ENCODE measurements at regions not wholly inside any gene's neighbourhood (a gene's known extent, or its start where the extent isn't known, plus 50 kb on each side); places are given as distances from the start of the nearest gene placed in this dataset.

DNA sequence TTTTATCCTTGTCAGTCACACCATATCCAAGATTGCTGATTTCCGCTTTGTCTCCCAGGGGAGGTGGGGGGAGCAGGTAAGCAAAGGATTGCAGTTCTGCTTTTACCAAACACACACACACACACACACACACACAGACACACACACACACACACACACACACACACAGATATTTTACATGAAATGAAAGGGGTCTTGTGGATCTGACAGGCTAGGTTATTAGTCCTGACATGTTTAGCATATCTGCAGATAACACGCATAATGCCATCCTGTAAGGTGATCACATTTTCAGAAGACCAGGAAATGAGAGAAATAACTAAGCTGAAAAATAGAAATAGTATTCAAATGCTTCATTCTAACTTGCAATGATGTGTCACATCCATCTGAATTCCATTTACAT, 1113.3 kb downstream of the CDH8 start:
- intact Hi-C loops (cut with DNase I; ENCODE audit: low total_unique reads) = no loop called here
- TF ChIP-seq, protein P1, sequence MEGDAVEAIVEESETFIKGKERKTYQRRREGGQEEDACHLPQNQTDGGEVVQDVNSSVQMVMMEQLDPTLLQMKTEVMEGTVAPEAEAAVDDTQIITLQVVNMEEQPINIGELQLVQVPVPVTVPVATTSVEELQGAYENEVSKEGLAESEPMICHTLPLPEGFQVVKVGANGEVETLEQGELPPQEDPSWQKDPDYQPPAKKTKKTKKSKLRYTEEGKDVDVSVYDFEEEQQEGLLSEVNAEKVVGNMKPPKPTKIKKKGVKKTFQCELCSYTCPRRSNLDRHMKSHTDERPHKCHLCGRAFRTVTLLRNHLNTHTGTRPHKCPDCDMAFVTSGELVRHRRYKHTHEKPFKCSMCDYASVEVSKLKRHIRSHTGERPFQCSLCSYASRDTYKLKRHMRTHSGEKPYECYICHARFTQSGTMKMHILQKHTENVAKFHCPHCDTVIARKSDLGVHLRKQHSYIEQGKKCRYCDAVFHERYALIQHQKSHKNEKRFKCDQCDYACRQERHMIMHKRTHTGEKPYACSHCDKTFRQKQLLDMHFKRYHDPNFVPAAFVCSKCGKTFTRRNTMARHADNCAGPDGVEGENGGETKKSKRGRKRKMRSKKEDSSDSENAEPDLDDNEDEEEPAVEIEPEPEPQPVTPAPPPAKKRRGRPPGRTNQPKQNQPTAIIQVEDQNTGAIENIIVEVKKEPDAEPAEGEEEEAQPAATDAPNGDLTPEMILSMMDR (IDR thresholded peaks at IDR 0.05 in 4 of 5, conservative IDR thresholded peaks at IDR 0.05 in 1 of 5) = no peak
- TF ChIP-seq POLR2A (IDR thresholded peaks at IDR 0.05) = no peak
- no peak overlapping the region for H3K27ac ChIP-seq

DNA sequence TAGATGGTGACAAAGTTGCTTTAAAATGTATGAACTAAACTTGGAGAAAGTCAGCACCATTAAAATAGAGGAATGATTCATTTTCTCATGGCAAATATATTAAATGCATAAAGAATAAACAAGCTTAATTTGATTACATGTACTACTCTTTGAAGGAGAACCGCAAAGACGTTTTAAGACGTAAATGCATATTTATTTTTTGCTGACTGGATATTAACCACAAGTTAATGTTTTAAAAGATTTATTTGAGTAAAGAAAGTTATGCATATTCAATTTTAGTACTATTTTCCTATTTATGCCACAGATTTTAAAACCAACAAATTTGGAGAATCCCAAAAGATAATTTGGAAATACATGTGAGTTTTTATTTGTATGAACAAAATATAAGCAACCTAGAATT, 1121.9 kb downstream of the CDH8 start:
- intact Hi-C loops (cut with DNase I; ENCODE audit: low total_unique reads) = no loop called here
- Histone ChIP-seq H3K4me3 (no peak overlapping the region), H3K36me3 (no peaks in the 10 kb centered on the region), H3K27me3 (no peaks in the 10 kb centered on the region), H3K9me3 (no peaks in the 10 kb centered on the region), H3K4me1 (no peaks in the 10 kb centered on the region), H3K27ac (no peak overlapping the region)
- ATAC-seq (no peak), DNase-seq (no peak)
- no peak for TF ChIP-seq POLR2A (IDR thresholded peaks at IDR 0.05)
- TF ChIP-seq, protein P1 (IDR thresholded peaks at IDR 0.05 in 4 of 5, conservative IDR thresholded peaks at IDR 0.05 in 1 of 5) = no peak
- in situ Hi-C loops (cut with MboI; ENCODE audit: low sequenced_read_pairs in 4 of 4) = no loop called here

More for the DNA sequence above, 1113.3 kb downstream of the CDH8 start:
- Histone ChIP-seq H3K36me3 (no peaks in the 10 kb centered on the region), H3K4me3 (no peak overlapping the region), H3K27me3 (no peaks in the 10 kb centered on the region), H3K4me1 (no peaks in the 10 kb centered on the region), H3K9me3 (no peaks in the 10 kb centered on the region)
- in situ Hi-C loops (cut with MboI; ENCODE audit: low sequenced_read_pairs in 4 of 4) = no loop called here
- ATAC-seq (no peak), DNase-seq (no peak)

DNA sequence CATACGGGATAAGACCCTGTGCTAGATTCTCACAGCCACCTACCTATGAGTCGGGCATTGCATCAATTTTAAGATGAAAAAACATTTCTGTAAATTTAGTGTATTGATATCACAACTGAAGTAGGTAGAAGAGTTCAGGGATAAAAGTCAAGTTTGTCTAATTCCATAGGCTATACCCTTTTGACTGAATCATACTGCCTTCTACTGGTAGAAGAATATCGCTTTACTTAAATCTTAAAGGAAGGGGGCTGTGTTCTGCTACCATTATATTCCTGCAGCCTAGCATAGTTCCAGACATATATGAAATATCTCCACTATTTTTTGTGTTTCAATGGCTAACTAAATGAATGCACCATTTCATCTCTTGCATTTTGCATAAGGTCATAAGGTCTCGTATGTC, 1128.6 kb downstream of the CDH8 start:
- in situ Hi-C loops (cut with MboI; ENCODE audit: low sequenced_read_pairs in 4 of 4) = no loop called here
- H3K27ac ChIP-seq = no peak overlapping the region
- H3K27me3 ChIP-seq = no peaks in the 10 kb centered on the region
- intact Hi-C loops (cut with DNase I; ENCODE audit: low total_unique reads) = no loop called here
- H3K4me1 ChIP-seq = no peaks in the 10 kb centered on the region
- no peak for DNase-seq
- H3K9me3 ChIP-seq = no peaks in the 10 kb centered on the region
- no peak for ATAC-seq
- H3K4me3 ChIP-seq = no peak overlapping the region
- TF ChIP-seq, protein P1 (IDR thresholded peaks at IDR 0.05 in 4 of 5, conservative IDR thresholded peaks at IDR 0.05 in 1 of 5) = no peak
- no peak for TF ChIP-seq POLR2A (IDR thresholded peaks at IDR 0.05)
- H3K36me3 ChIP-seq = no peaks in the 10 kb centered on the region

DNA sequence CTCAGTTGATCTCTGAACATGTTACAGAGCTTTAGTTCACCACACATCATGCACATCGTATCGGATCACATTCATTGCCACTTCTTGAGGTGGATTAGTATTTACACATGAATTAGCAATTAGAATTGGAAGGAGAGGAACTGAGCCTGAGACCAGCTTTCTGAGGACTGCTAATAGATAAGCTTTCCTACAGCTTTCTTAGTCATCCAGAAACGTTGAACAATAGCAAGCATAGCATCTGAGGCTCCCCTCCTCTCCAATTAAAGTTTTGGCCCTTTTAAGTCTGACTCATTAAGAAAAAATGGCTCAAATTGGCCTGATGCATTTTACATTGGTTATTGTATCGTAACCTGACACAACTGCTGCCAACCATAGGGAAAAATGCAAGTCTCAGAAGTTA, 1130.4 kb downstream of the CDH8 start:
- TF ChIP-seq, protein P1 (IDR thresholded peaks at IDR 0.05 in 4 of 5, conservative IDR thresholded peaks at IDR 0.05 in 1 of 5) = no peak
- no peak for TF ChIP-seq POLR2A (IDR thresholded peaks at IDR 0.05)
- Histone ChIP-seq H3K9me3 (no peaks in the 10 kb centered on the region), H3K27me3 (no peaks in the 10 kb centered on the region), H3K36me3 (no peaks in the 10 kb centered on the region), H3K4me1 (no peaks in the 10 kb centered on the region), H3K4me3 (no peak overlapping the region), H3K27ac (no peak overlapping the region)
- intact Hi-C loops (cut with DNase I; ENCODE audit: low total_unique reads) = no loop called here
- ATAC-seq (no peak), DNase-seq (no peak)
- in situ Hi-C loops (cut with MboI; ENCODE audit: low sequenced_read_pairs in 4 of 4) = no loop called here

DNA sequence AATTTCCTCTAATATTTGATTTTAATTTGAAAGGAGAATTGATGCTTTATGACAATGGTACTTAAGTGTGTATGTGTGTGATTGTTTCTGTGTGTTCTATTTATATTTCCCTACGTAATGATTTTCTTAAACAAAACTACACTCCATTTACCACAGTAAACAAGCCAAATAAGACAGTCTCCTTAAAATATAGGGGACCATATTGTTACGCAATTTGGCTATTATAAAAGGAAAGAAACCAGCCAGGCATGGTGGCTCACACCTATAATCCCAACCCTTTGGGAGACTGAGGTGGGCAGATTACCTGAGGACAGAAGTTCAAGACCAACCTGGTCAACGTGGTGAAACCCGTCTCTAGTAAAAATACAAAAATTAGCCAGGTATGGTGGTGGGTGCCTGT, 1134.1 kb downstream of the CDH8 start:
- in situ Hi-C loops (cut with MboI; ENCODE audit: low sequenced_read_pairs in 4 of 4) (no loop called here), intact Hi-C loops (cut with DNase I; ENCODE audit: low total_unique reads) (no loop called here)
- H3K4me1 ChIP-seq = no peaks in the 10 kb centered on the region
- DNase-seq = no peak
- no peak overlapping the region for H3K4me3 ChIP-seq
- no peak overlapping the region for H3K27ac ChIP-seq
- no peaks in the 10 kb centered on the region for H3K36me3 ChIP-seq
- no peaks in the 10 kb centered on the region for H3K27me3 ChIP-seq
- no peak for ATAC-seq
- no peak for TF ChIP-seq POLR2A (IDR thresholded peaks at IDR 0.05)
- TF ChIP-seq, protein P1 (IDR thresholded peaks at IDR 0.05 in 4 of 5, conservative IDR thresholded peaks at IDR 0.05 in 1 of 5) = no peak
- no peaks in the 10 kb centered on the region for H3K9me3 ChIP-seq
